Lung (tissue), 11 donors: ENCODE measurements at regions not wholly inside any gene's neighbourhood (a gene's known extent, or its start where the extent isn't known, plus 50 kb on each side); places are given as distances from the start of the nearest gene placed in this dataset.
"Not testable (repeated sequence)": the region's sequence is repeated elsewhere in the genome, so short reads cannot be mapped to it uniquely, and the experiment has no call there.

Experiments used
- ATAC-seq: fragments of 200-7000 bp; cut with Tn5 transposase; one replicate; pipeline ENCODE4 v1.9.1; 2020; ENCODE audit warnings: moderate number of reproducible peaks; ENCODE audit not compliant: insufficient read depth, low FRiP score
- DNase-seq, 3 donors: peaks; one replicate each; pipeline ENCODE4 v3.0.0-alpha.2; 2013 to 2017
- H3K27ac ChIP-seq, 2 donors: one replicate each; pipeline ENCODE4 v1.5.1; 2013; ENCODE audit warnings: mild to moderate bottlenecking in 2 of 2, moderate library complexity in 2 of 2, control low read depth in 1 of 2, inconsistent platforms in 1 of 2, low read depth in 1 of 2, low read length in 1 of 2
- H3K27me3 ChIP-seq, 3 donors: one replicate each; pipeline ENCODE4 v1.5.1; 2013; ENCODE audit warnings: low read length in 2 of 3; ENCODE audit not compliant: control insufficient read depth in 3 of 3, insufficient read depth in 3 of 3
- H3K36me3 ChIP-seq, 4 donors: one replicate each; pipeline ENCODE4 v1.5.1; 2013; ENCODE audit warnings: low read length in 4 of 4, mild to moderate bottlenecking in 1 of 4, moderate library complexity in 1 of 4; ENCODE audit not compliant: control insufficient read depth in 4 of 4, insufficient read depth in 4 of 4
- H3K4me1 ChIP-seq, 5 donors: one replicate each; pipeline ENCODE4 v1.5.1; 2013; ENCODE audit warnings: low read length in 5 of 5, mild to moderate bottlenecking in 2 of 5, moderate library complexity in 1 of 5; ENCODE audit not compliant: control insufficient read depth in 5 of 5, insufficient read depth in 5 of 5
- H3K4me3 ChIP-seq: one replicate; pipeline ENCODE4 v1.5.1; 2013; ENCODE audit warnings: mild to moderate bottlenecking, control low read depth, moderate library complexity
- H3K9ac ChIP-seq, 2 donors: one replicate each; pipeline ENCODE4 v1.5.1; 2013; ENCODE audit warnings: low read length in 2 of 2, control low read depth in 1 of 2; ENCODE audit not compliant: insufficient read depth in 1 of 2
- H3K9me3 ChIP-seq, 4 donors: one replicate each; pipeline ENCODE4 v1.5.1; 2013; ENCODE audit warnings: low read length in 3 of 4, mild to moderate bottlenecking in 1 of 4, moderate library complexity in 1 of 4; ENCODE audit not compliant: control insufficient read depth in 4 of 4, insufficient read depth in 3 of 4
- WGBS, 2 donors: extraction: QIAGEN DNeasy Blood & Tissue Kit; methylation state at CpG; one replicate each; pipeline ENCODE4 v1.1.7; 2013; 5-methylcytosine and 5-hydroxymethylcytosine counted together
- TF ChIP-seq, protein P1 (sequence below): IDR thresholded peaks from 2 replicates; pipeline ENCODE4 v1.5.1; 2012; ENCODE audit warnings: mild to moderate bottlenecking; ENCODE audit errors: control extremely low read depth, extremely low read depth
- donor health status: control.
- donor health status: control.
- donor health status: Bipolar disorder and iron deficiency.
- donor health status: healthy.
- donor health status: DM: yes; HTN: yes; CAD: no.

DNA sequence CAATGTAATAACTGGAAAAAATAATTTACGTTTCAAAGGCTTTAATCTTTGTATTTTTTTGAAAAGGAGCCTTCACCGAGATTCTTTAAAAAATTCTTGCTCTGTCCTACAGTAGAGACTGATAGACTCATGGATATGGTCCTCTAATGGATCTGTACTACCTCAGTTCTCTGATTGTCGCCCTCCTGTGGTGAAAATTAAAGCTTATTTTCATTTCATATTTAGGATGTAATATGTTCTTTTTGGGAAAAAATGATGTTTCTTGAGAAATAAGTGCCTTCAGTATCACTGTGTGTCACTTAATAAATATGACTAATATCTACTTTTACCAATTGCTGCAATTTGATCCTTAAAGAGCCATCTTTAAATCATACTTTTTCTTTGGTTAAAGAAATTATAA, 4593.3 kb upstream of the OR11H1 start:
- 36 to 38% methylated on average over 3 of the region's 3 CpGs for WGBS, 2 donors

DNA sequence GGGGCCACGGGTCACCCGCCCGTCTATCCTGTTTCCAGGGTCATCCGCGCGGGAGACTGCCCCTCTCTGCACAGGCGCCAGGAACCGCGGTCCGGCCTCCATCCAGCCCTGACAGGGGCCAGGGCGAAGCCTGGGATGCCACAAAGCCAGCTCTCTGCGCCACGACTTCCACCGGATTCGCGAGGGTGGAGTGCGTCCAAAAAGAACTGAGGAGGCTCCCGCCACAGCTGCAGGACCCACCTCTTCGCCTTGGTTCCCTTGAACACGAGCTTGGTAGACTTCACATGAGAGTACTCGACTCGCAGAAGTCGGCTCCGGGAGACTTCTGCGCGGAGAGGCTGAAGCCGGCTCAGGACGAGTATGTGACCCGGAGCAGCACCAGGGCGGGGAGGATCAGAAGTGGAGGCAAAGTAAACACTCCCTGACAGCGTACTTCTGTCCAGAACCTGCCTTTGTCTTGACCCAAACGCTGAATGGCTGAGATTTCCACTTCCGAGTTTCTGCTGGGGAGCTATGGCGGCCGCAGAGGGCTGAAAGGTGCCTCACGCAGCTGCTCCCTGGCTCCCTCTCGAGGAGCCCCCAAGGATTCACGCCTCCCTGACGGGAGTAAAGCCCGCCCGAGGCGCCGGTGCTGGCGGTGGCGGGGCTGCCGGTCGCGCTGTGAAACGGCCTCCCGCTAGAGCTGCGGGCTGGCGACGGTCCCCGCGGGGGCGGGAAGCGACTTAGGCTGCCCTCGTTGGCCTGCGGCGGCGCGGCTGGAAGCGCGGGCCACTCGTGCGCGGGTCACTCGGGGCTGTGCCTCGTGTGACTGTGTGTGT, 4566.7 kb upstream of the OR11H1 start:
- no peaks in the 10 kb centered on the region for H3K27me3 ChIP-seq
- TF ChIP-seq, protein P1, sequence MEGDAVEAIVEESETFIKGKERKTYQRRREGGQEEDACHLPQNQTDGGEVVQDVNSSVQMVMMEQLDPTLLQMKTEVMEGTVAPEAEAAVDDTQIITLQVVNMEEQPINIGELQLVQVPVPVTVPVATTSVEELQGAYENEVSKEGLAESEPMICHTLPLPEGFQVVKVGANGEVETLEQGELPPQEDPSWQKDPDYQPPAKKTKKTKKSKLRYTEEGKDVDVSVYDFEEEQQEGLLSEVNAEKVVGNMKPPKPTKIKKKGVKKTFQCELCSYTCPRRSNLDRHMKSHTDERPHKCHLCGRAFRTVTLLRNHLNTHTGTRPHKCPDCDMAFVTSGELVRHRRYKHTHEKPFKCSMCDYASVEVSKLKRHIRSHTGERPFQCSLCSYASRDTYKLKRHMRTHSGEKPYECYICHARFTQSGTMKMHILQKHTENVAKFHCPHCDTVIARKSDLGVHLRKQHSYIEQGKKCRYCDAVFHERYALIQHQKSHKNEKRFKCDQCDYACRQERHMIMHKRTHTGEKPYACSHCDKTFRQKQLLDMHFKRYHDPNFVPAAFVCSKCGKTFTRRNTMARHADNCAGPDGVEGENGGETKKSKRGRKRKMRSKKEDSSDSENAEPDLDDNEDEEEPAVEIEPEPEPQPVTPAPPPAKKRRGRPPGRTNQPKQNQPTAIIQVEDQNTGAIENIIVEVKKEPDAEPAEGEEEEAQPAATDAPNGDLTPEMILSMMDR: no peak
- H3K4me1 ChIP-seq: no peaks in the 10 kb centered on the region
- DNase-seq (no peak), ATAC-seq (peak; percentile 19)
- H3K27ac ChIP-seq: no peak overlapping the region
- H3K36me3 ChIP-seq: no peaks in the 10 kb centered on the region
- no peak overlapping the region for H3K4me3 ChIP-seq
- 68 to 69% methylated on average over 69 of the region's 69 CpGs for whole genome bisulfite sequencing, 2 donors
- no peak overlapping the region for H3K9ac ChIP-seq
- peaks cover 2 to 14% (median 5%) of the 10 kb centered on the region in 4 donors for H3K9me3 ChIP-seq

More for the DNA sequence above, 4593.3 kb upstream of the OR11H1 start:
- not testable (repeated sequence) for H3K4me1 ChIP-seq, H3K9me3 ChIP-seq, H3K27ac ChIP-seq, H3K4me3 ChIP-seq, ATAC-seq, H3K27me3 ChIP-seq, DNase-seq, H3K36me3 ChIP-seq, H3K9ac ChIP-seq

DNA sequence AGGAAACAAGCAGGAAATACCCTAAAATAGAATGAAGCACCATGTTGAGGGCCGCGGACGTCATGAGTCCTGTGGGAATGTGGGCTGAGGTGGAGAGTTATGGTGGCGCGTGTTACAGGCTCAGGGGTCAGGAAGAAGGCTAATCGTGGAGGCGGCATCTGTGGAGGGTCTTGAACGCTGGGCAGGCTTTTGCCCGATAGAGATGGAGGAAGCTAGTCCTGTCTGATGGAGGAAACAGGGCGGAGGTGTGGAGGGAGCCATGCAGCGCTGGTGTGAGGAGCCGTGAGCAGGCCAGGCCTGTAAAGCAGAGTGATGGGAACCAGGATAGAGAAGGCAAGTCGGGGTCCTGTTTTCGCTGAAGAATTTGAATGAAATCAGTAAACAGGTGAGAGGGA, 4566.1 kb upstream of the OR11H1 start:
- not testable (repeated sequence) for ATAC-seq, DNase-seq, H3K27me3 ChIP-seq, H3K27ac ChIP-seq, H3K36me3 ChIP-seq, H3K9ac ChIP-seq, H3K4me3 ChIP-seq, H3K4me1 ChIP-seq
- H3K9me3 ChIP-seq: peaks cover 2 to 14% (median 5%) of the 10 kb centered on the region in 4 donors
- WGBS, 2 donors: 75 to 77% methylated on average over 14 of the region's 14 CpGs
